Lower leg skin (tissue), 4 donors: ENCODE measurements at regions not wholly inside any gene's neighbourhood (a gene's known extent, or its start where the extent isn't known, plus 50 kb on each side); places are given as distances from the start of the nearest gene placed in this dataset.

Experiments used
- DNase-seq, 2 donors: peaks; one replicate each; pipeline ENCODE4 v3.0.0-alpha.2; 2019; ENCODE audit warnings: low spot score in 2 of 2
- H3K4me3 ChIP-seq: fragments of 200-600 bp; sonication (generic); 2 replicates; pipeline ENCODE4 v1.5.1; 2017; ENCODE audit warnings: mild to moderate bottlenecking, low read depth; ENCODE audit not compliant: poor library complexity, severe bottlenecking
- POLR2A ChIP-seq, 2 donors: fragments of 450-650 bp; IDR thresholded peaks; one replicate each; pipeline ENCODE4 v1.6.1; 2016 to 2017; ENCODE audit warnings: antibody characterized with exemption in 2 of 2, mild to moderate bottlenecking in 1 of 2, moderate library complexity in 1 of 2
- WGBS, 2 donors: methylation state at CpG; one replicate each; pipeline ENCODE4 v1.1.5; 2018; 5-methylcytosine and 5-hydroxymethylcytosine counted together
- intact Hi-C: fragments of 100-400 bp; cut with DNase I; formaldehyde crosslinking; loops from one replicate; pipeline ENCODE4 v1.15.0; 2023; ENCODE audit warnings: low total_unique reads
- TF ChIP-seq, protein P1 (sequence below), 3 donors: fragments of 450-650 bp; IDR thresholded peaks; one replicate each; pipeline ENCODE4 v1.5.1; 2016; ENCODE audit warnings: antibody characterized with exemption in 3 of 3, mild to moderate bottlenecking in 3 of 3, moderate library complexity in 2 of 3

- no peak for TF ChIP-seq POLR2A (IDR thresholded peaks at IDR 0.05)
- TF ChIP-seq, protein P1, sequence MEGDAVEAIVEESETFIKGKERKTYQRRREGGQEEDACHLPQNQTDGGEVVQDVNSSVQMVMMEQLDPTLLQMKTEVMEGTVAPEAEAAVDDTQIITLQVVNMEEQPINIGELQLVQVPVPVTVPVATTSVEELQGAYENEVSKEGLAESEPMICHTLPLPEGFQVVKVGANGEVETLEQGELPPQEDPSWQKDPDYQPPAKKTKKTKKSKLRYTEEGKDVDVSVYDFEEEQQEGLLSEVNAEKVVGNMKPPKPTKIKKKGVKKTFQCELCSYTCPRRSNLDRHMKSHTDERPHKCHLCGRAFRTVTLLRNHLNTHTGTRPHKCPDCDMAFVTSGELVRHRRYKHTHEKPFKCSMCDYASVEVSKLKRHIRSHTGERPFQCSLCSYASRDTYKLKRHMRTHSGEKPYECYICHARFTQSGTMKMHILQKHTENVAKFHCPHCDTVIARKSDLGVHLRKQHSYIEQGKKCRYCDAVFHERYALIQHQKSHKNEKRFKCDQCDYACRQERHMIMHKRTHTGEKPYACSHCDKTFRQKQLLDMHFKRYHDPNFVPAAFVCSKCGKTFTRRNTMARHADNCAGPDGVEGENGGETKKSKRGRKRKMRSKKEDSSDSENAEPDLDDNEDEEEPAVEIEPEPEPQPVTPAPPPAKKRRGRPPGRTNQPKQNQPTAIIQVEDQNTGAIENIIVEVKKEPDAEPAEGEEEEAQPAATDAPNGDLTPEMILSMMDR (IDR thresholded peaks at IDR 0.05) = no peak
- H3K4me3 ChIP-seq = no peak overlapping the region
- 91 to 93% methylated on average over 8 of the region's 8 CpGs for WGBS, 2 donors
- intact Hi-C loops = no loop called here
- no peak for DNase-seq
Measured at GRCh38 chr3:72460205-72461174, 387.8 kb downstream of the SHQ1 start.

DNA sequence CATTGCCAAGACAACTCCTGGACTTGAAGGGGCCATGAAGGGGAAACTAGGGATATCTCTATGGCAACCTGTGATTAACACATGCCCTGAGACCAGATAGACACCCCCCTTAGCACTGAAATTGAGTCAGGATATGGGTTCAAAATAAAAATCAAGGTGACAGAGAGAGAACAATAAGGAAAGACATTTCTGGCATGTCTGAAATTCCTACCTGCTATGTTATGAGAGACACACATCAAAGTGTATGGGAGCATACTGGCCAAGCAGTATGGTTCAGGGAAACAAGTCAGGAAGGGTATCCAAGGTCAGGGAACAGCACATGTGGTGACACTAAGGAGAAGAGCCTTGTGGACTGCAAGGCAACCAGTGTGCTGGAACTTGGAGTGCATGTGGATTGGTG is 388.7 kb downstream of the SHQ1 start:
- no peak for DNase-seq
- no peak overlapping the region for H3K4me3 ChIP-seq
- TF ChIP-seq POLR2A (IDR thresholded peaks at IDR 0.05) = no peak
- TF ChIP-seq, protein P1 (IDR thresholded peaks at IDR 0.05) = no peak
- intact Hi-C loops = no loop called here

DNA sequence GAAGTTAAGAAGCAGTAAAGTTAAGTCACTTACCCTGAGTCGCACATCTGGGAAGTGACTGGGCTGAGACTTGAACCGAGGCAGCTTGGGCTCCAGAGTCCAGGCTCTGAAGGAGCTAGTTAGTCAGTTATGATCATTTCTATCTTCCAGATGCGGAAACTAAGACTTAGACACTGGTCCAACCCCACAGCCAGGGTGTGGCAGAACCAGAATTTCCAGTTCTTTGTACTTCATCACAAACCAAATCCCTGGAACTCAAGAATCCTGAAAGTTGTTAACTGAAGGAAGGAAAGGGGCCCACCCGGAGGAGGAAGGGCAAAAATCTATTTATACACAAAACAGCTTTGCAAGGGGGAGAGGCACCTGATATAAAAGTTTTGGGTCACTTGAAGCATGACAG is 389.9 kb downstream of the SHQ1 start:
- 62 to 66% methylated on average over 4 of the region's 4 CpGs for WGBS, 2 donors
- DNase-seq = peak in 1 of 2 donors; percentile 49
- TF ChIP-seq POLR2A (IDR thresholded peaks at IDR 0.05) = no peak
- TF ChIP-seq, protein P1 (IDR thresholded peaks at IDR 0.05) = no peak

DNA sequence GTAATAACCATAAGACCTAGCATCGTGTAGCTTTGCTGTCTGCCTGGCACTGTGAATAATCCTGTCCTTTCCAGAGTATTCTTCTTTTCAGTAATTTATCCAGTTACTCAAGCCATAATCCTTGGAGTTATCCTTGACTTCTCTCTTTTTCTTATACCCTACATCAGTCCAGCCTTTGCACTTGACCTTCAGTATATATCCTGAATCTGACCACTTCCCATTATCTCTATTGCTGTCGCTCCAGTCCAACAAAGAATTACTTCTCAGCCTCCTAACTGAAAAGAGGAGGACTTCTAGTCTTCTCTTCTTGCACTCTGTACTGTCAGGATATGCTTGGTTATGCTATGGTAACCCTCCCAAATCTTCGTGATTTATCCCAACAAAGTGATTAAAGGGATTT is 393.8 kb downstream of the SHQ1 start:
- no peak for TF ChIP-seq POLR2A (IDR thresholded peaks at IDR 0.05)
- TF ChIP-seq, protein P1 (IDR thresholded peaks at IDR 0.05) = no peak
- intact Hi-C loops = no loop called here
- DNase-seq = no peak
- 88 to 89% methylated on average over 3 of the region's 3 CpGs for WGBS, 2 donors
- H3K4me3 ChIP-seq = no peak overlapping the region

More for the DNA sequence above, 389.9 kb downstream of the SHQ1 start:
- intact Hi-C loops = no loop called here
- H3K4me3 ChIP-seq = no peak overlapping the region

GRCh38 chr3:72453706-72454105 is 394.5 kb downstream of the SHQ1 start:
- no peak overlapping the region for H3K4me3 ChIP-seq
- DNase-seq = no peak
- TF ChIP-seq, protein P1 (IDR thresholded peaks at IDR 0.05) = no peak
- TF ChIP-seq POLR2A (IDR thresholded peaks at IDR 0.05) = no peak
- WGBS, 2 donors = 69 to 80% methylated on average over 2 of the region's 2 CpGs
- intact Hi-C loops = no loop called here
